GM19351 (cell line): ENCODE measurements at regions not wholly inside any gene's neighbourhood (a gene's known extent, or its start where the extent isn't known, plus 50 kb on each side); places are given as distances from the start of the nearest gene placed in this dataset.
A peak's percentile ranks its signal among the peaks of the same experiment; 100 is the strongest.

ENCODE experiments used
- ATAC-seq: cut with Tn5 transposase; IDR thresholded peaks from one replicate; pipeline ENCODE4 v1.9.1; 2021; ENCODE audit warnings: mild to moderate bottlenecking, moderate library complexity; ENCODE audit not compliant: unreplicated experiment

GRCh38 chr2:8006626-8007025, 675.2 kb upstream of the ID2 start:
- ATAC-seq = no peak

- ATAC-seq = no peak
Observed at GRCh38 chr2:8009010-8009597, 672.8 kb upstream of the ID2 start.

GRCh38 chr2:8015848-8016600, 665.8 kb upstream of the ID2 start:
- ATAC-seq = no peak

- ATAC-seq = no peak
Observed at GRCh38 chr2:8016688-8017087, 665.2 kb upstream of the ID2 start.

- no peak for ATAC-seq
Observed at GRCh38 chr2:8018956-8019355, 662.9 kb upstream of the ID2 start.

- ATAC-seq = no peak
Observed at GRCh38 chr2:8019934-8020333, 661.9 kb upstream of the ID2 start.

GRCh38 chr2:8021921-8022320, 659.9 kb upstream of the ID2 start:
- ATAC-seq = no peak

GRCh38 chr2:8022908-8023640, 658.8 kb upstream of the ID2 start:
- peak; percentile 84 for ATAC-seq

- no peak for ATAC-seq
Observed at GRCh38 chr2:8024506-8024905, 657.4 kb upstream of the ID2 start.

GRCh38 chr2:8026381-8026780, 655.5 kb upstream of the ID2 start:
- ATAC-seq = no peak

- no peak for ATAC-seq
Observed at GRCh38 chr2:8027387-8027786, 654.5 kb upstream of the ID2 start.

- ATAC-seq = no peak
Observed at GRCh38 chr2:8028036-8028435, 653.8 kb upstream of the ID2 start.

GRCh38 chr2:8028436-8028835, 653.4 kb upstream of the ID2 start:
- ATAC-seq = no peak

- ATAC-seq = no peak
Observed at GRCh38 chr2:8028981-8029380, 652.9 kb upstream of the ID2 start.

- no peak for ATAC-seq
Observed at GRCh38 chr2:8030573-8031303, 651.1 kb upstream of the ID2 start.

- no peak for ATAC-seq
Observed at GRCh38 chr2:8031370-8031769, 650.5 kb upstream of the ID2 start.

- ATAC-seq = no peak
Observed at GRCh38 chr2:8033546-8034096, 648.2 kb upstream of the ID2 start.

GRCh38 chr2:8036366-8036765, 645.5 kb upstream of the ID2 start:
- ATAC-seq = peak; percentile 62

- no peak for ATAC-seq
Observed at GRCh38 chr2:8039732-8040131, 642.1 kb upstream of the ID2 start.

GRCh38 chr2:8043295-8043694, 638.6 kb upstream of the ID2 start:
- ATAC-seq = no peak

GRCh38 chr2:8044046-8044594, 637.7 kb upstream of the ID2 start:
- no peak for ATAC-seq
